HL-60 (cell line): ENCODE measurements at regions not wholly inside any gene's neighbourhood (a gene's known extent, or its start where the extent isn't known, plus 50 kb on each side); places are given as distances from the start of the nearest gene placed in this dataset.

Source experiments
- CTCF ChIP-seq: IDR thresholded peaks from one replicate; pipeline ENCODE4 v1.5.1; 2011; ENCODE audit warnings: low read length, control low read depth, inconsistent platforms; ENCODE audit not compliant: insufficient read depth
- GABPA ChIP-seq: IDR thresholded peaks from 2 replicates; pipeline ENCODE4 v1.6.1; 2012; ENCODE audit warnings: low read depth
- POLR2AphosphoS5 ChIP-seq: IDR thresholded peaks from 2 replicates; pipeline ENCODE4 v1.6.1; 2012; ENCODE audit warnings: low read depth

- TF ChIP-seq CTCF (no peak), GABPA (no peak), POLR2AphosphoS5 (no peak)
Observed at GRCh38 chr1:30538993-30539867, 184.2 kb downstream of the MATN1 start.
